SKM-1 (cell line): ENCODE measurements at regions not wholly inside any gene's neighbourhood (a gene's known extent, or its start where the extent isn't known, plus 50 kb on each side); places are given as distances from the start of the nearest gene placed in this dataset.
A peak's percentile ranks its signal among the peaks of the same experiment; 100 is the strongest.
"Not testable (repeated sequence)": the region's sequence is repeated elsewhere in the genome, so short reads cannot be mapped to it uniquely, and the experiment has no call there.

Experiments
- DNase-seq: peaks from one replicate; lab custom pipeline; 2025; ENCODE audit not compliant: unreplicated experiment; lab: John Stamatoyannopoulos, UW

DNA sequence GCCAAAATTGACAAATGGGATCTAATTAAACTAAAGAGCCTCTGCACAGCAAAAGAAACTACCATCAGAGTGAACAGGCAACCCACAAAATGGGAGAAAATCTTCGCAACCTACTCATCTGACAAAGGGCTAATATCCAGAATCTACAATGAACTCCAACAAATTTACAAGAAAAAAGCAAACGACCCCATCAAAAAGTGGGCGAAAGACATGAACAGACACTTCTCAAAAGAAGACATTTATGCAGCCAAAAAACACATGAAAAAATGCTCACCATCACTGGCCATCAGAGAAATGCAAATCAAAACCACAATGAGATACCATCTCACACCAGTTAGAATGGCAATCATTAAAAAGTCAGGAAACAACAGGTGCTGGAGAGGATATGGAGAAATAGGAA lies 261.4 kb upstream of the HNRNPA3 start:
- DNase-seq: not testable (repeated sequence)

DNA sequence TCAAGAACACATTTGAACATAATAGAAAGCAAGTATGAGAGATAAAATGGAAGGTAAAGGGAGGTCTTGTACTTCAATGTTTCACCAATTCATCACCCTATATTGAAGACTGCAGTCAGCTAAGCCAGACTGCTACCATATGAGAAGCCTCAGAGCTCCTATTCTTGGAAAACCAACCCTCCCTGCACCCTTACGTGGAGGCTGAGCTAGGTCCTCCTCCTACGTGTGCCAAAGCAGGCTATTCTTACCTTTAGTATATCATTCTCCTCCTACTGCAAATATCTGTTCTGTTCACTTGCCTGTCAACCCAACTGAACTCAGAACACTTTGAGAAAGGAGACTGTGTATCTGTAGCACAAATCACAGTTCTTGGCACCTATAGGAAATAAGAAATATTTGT lies 255.8 kb upstream of the HNRNPA3 start:
- DNase-seq: no peak

DNA sequence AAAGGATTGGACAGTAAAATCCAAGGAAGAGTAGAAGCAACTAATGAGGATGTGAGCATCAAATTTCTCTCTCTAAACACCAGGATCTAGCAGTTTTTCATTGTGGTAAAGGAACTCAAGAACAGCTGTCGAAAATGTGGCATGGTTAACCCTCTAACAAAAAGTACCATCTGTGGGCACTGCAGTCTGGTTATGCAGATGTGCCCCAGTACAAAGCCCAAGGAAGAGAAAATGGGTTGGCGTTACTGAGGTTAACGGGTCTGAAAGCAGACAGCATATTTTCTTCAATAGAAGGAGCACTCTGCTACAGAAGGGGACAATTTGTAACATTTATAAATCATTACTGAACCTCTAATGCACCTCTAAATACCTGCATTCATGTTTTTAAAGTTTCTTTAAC lies 253.0 kb upstream of the HNRNPA3 start:
- DNase-seq: no peak

DNA sequence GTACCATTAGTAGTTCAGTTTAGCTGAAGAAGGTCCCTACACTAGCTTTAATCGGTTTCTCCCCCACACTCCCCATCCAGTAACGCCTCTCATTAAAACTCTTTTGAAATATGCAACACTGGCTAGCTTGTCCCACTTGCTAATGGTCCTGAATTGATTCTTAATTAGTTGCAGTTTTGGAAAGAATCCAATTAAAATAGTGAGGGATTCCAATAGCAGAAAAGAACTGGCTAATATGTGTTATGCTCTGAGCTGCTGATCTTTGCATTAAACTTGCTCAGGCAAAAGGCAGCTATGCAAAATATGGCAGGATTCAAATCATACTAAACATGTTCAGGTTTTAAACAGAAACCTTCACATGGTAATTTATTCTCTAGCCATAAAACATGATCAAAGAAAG lies 252.5 kb upstream of the HNRNPA3 start:
- DNase-seq: no peak

DNA sequence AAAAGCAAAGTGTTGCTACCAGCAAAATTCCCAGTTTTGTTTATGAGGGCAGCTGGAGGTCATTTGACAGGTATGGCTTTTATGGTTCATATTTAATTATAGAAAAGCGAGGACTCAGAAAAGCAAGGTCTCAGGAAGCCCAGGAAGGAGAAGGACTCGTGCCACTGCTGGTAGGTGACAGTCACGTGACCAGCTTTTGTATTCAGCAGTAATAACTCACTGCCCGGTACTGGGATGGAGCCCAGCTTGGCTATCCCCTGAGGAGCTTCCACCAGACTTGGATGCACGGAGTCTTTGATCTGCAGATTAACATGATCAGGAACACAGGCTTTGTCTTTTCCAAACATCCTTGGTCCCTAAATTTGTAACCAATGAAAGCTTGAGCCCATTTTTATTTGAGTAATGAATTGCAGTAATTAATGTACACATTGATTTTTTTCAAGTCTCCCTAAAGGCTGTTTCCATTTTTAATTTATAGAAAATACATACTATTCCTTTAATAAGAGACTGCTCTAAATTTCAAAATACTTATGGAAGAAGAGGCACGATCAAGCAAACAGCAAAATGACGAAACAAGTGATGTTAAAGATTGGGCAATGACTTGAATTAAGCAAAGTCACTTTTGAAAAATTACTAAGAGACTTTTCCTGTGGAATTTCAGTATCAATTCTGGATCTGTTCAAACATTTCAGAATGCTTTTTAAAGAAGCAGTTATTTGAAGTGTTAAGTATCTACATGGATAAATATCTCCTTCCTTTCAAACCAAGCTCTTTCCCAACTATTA lies 251.7 kb upstream of the HNRNPA3 start:
- no peak for DNase-seq

DNA sequence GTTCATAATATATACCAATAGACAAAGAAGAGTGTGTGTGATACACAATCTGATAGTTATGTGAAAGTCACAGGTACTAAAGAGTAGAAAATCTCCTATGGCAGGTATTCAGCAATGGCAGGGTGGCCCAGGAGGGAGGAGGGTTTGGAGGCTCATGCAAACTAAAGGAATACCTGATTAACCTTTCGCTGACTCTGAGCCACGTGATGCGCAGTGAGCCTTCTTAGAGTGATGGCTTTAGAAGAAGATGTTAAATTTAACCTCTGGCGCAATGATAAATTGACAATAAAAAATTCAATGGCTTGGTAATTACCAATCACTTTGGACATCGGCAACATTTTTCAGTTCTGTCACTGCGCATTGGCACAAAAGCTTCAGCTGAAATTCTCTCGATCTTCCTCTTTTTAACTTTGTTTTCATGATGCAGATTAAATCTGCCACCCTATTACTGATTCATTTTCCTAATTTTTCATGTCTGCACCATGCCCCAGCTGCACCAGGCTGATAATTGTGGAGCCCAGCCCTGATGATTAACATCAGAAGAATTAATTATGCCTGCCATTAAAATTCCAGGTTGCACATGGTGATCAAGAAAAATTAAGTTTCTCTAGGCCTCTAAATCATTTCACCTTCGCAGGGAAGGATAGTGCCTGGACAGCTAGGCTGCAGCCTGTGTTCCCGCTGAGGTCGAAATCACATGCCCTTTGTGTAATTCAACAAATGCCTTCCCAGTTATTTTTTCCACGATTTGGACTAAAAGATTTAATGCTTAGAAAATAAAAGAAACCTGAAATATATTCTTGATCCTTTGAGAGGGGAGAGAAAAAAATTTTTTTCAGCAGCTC lies 250.6 kb upstream of the HNRNPA3 start:
- no peak for DNase-seq

DNA sequence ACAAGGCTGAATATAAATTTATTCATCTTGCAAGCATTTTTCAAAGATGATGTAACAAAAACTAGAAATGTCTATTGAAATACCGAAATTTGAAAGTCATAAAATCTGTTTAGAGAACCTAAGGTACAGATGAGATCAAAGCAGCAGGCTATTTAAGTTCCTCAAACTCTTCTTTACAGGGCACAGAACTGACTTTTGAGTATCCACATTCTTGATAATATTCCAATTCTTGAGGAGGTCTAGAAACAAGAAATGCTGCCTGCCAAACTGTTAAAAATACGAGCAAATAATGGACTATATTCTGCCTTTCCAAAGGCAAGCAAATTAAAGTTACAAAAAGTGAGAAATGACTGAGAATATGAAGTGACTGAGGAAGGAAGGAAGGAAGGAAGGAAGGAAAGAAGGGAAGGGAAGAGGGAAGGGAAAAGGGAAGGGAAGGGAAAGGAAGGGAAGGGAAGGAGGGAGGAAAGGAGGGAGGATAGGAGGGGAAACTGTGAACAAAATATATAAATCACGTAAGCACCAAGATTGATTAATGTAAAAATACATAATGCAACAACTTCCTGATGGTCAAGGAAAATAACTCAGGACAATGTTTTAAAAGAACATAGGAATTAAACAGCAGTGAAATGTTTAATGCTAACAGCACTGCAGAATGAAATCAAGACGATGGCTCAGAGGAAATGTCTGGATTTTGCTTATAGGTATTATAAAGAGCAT lies 248.9 kb upstream of the HNRNPA3 start:
- DNase-seq: no peak

DNA sequence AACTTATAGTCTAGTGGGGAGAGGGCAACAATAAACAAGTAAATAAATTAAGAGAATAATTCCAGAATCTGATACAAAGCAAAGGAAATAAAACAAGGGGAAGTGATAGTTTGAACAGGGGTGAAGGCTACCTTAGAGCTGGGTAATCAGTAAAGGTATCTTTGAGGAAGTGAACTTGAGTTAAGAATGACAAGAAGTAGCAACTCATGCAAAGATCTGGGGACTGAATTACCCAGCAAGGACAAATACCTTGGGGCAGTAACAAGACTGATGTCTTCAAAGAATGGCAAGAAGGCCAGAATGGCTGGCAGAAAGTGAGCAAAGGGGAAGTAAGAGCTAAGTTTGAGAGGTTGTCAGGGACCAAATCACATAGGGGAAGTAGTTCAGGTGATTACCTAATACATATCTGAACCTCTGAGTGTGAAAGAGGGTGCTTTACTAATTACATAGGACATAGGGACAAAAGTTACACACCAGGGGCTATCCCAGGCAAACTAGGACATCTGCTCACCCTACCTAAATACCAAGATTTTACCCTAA lies 244.6 kb upstream of the HNRNPA3 start:
- peak; percentile 81 for DNase-seq

DNA sequence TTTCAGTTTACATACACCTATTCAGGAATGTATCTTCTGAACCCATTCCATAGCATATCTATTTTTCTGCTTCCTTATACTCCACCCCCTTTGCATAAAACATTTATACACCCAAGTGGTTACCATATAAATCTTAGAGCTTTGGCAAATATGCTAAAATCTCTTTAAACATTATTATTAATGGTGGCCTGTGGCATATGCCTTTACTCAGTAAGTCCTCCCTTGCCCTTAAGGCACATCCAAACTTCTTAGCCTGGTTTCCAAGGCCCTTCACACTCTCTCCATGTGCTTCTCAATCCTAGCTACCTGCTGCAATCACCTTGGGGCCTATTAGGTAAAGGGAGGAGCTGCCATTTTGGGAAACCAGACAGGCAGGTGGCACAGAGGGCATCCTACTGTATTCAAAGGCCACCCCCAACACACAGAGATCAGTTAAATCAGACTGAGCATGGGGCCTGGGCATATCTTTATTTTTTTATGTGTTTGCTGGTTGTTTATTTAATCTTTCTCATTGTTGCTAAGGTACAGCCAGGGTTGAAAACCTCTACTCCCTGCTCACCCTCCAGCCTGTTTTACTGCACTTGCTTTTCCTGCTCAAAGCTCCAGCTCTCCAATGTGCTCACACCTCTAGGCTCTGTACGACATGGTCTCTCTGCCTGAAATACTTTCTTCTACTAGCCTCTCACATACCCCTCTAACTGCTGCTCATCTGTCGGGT lies 242.8 kb upstream of the HNRNPA3 start:
- no peak for DNase-seq

DNA sequence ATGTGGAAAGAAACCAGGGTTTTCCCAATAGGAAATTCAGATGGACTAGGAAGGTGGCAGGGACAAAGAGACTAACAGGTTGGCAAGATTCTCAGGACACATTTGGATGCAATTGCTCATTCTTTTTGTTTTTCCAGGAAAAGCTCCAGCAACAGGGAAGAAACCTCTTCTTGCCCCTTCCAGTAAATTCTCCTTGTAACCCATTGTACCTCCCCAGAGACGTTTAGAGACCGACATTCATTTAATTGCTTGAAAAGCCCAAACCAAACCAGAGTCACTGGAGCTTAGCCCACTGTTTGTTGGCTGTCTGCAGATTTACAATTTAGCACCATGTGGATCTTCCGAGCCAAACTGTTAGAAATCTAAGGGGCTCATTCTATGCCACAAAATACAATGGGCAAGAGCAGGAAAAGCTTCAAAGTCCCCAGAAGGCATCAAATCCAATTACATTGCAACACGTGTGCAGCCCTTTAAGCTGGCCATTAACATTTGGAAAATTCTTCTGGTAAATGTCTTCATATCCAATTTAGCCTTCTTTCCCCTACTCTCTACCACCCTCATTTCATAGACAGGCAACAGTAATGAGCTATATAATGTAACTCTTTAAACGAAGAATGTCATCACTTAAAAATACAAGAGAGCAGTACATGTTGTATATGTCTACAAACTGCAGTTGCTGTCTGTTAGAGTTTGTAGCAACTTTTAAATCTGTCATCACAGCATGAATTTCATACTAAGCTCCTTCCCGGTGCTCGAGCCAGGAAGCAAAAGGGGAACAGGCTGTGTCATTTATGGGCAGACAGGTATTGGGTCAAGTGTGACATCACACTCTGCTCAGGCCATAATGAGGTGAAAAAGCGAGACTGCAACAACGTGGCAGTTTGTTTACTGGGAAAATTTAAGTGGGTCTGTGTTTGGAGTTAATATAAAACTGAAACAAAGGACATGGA lies 235.6 kb upstream of the HNRNPA3 start:
- DNase-seq: no peak

DNA sequence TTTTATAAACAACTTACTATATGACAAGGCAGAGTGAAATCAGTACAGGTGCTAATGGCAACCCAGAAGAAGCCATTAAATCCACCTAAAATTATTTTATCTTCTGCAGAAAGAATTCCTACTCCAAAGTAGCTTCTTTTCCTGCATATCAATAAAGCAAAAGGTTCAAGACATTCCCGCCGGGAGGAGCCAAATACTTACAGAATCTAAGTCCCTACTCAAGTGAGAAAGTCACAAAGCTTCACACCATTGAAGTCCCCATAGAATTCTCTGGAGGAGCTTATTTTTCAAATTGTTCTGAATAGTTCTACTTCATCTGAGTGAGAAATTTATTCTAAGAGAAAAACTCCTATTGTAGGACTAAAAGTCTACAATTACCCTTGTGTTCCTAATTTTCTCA lies 233.7 kb upstream of the HNRNPA3 start:
- DNase-seq: no peak

DNA sequence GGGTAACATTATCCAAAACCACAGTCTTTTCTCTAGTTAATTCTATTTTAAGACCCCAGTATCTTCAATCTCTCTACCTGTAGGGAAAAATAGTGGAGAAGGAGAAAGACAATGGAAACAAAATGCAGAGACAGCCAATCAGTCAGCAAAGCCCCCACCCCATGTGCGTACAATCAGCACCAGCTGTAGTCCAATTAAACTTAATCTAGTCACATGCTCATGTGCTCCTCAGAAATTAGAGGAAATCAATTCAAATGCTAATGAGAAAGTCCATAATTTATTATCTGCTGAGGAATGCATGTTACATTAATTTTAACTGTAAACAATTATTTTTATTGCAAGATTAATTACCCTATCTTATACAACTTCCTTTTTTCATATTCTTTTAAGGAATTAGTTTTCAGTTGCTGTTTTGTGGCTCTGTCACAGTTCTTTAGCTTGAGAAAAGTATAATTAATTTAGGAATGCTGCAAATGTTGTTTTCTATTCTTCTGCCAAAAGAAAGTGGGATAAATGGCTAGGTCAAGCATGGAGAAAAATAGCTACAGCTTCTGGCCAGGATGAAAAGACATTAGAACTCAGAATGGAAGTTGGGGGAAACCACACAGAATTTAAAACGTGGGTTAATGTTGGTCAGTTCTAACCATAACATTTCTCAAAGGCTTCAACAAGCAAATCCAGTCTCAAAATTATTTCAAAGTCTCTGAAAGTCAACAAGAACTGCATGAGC lies 232.4 kb upstream of the HNRNPA3 start:
- no peak for DNase-seq

DNA sequence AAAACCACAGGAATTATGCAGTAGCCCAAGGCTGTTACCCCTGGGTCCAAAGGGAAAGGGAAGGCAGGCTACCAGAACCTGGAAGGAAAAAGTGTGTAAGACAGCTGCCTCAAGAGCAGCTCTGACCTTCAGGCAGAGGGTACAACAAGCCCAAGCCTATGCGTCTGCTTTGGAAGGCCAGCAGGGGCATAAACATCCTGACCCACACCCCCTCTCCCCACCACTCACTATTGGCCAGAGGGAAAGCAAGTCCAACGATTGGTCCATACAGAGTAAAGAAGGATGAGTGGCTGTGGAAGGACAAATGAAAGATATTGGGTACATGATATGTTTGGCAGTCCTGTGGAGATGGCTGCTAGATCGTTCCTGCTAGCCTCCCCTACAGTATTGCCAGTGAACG lies 227.6 kb upstream of the HNRNPA3 start:
- no peak for DNase-seq

DNA sequence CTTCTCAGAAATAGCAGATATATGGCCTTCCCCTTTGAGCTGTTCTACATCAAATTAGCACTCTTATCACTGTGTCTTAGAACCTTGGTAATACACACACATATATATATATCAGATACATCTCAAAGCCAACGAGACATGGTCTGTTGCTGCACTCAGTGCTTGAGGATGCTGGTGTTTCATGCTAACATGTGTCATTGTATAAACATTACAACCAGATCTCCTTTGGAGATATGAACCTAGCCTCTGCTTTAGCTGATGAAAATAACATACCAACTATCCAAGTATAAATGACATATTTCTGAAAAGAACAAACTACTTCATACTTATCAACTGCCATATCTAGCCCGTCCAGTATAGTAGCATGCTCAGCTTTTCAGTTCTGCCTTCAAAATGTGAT lies 226.7 kb upstream of the HNRNPA3 start:
- DNase-seq: no peak

DNA sequence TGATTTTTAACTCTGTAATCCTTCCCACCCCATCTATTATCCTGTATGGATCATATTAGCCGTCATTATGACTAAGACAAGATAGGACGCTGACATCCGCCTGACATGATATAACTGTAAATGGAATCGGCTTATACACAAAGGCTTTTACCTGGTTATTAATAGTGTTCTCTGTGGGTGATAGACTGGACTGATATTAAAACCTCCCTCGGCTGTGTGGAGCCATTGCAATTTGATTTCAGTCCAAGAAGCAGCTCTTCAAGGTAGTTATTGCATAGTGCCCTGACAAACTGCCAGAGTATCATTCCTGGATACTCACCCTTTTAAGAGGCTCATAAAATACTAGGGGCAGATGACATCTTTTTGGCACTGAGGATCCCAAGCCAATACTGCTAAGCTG lies 226.1 kb upstream of the HNRNPA3 start:
- DNase-seq: no peak

DNA sequence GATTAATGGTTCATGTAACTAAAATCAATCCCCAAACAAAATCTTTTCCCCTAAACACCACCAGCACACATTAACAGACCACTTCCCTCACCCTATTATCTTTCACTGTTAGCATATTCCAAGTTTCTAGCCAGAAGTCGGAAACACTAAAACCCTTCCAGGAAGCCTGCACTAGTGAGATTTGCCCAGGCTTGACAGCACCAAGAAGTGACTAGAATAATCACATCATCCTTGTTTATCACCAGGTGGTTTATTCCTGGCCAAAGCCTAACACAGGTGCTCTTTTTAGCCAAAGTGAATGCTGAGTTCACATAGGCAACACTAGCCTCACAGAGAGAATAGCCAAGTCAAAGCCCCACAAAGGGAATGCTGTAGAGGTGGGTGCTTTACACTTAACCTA lies 221.2 kb upstream of the HNRNPA3 start:
- DNase-seq: no peak

DNA sequence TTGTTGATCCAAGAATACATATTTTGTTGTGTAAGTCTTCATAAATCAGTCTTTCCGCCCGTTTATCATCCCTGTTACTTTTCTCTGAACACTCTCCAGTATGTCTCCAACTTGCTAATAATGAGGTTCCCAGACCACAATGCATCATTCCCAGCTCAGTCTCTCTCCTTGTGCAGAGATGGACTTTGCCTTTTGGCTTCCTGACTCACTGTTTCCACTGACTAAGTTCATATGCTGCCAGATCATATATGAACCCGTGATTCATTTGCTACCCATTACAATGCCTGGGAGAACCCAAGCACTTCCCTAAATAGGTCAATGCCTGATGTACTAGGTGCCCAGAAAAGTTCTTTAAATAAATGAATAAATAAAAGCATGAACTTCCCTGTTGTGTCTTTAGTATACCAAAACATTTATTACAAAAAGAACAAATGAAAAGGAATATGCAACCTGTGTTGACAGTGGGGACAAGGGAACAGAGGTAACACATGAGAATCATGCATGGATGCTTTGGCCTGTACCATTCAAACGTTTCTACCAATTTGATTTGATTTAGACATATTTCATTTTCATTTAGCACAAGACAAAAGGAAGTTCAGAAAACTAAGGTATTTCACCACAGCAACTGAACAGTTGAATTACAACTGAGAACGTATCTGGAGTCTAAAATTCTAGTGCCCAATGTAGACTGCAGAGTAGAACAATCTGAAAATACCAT lies 215.4 kb upstream of the HNRNPA3 start:
- DNase-seq: no peak

DNA sequence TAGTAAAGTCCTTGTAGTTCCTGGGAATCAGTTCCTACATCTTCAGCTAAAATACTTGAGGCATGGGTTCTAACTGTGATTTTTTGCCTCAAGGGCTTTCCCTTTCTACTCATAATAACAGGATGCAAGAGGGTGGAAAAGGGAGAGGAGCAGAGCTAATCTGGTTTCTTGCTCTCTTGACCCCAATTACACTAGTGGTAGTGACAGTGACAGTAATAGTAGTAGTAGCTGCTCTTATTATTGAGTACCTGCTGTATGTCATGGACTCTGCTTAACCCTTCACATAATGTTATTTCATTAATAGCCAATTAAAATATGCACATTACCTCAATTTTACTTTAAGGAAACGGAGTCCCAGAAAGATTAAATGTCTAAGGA lies 214.8 kb upstream of the HNRNPA3 start:
- no peak for DNase-seq

DNA sequence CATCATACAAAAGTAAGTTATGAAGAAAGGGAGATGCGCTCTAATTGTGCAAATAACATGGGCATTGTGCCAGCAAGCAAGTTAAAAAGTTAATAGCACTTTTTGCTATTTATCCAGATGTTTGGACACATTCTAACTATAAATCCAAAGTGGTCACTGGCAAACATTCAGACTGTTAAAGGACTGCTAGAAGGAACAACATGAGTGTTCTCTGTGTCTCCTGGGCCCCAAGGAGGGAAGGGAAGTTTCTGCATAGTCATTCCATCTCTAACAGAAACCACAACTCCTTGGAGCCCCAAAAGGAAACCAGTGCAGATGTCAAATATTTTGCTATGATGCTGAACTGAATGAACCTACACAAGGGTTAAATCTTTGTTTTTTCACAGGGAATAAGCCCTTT lies 213.3 kb upstream of the HNRNPA3 start:
- DNase-seq: peak; percentile 52
